Activated naive CD4-positive, alpha-beta T cell treated with anti-CD3 and anti-CD28 coated beads, Interleukin-2, amount 50 U/mL, for 24 hours (primary cell): ENCODE measurements at regions not wholly inside any gene's neighbourhood (a gene's known extent, or its start where the extent isn't known, plus 50 kb on each side); places are given as distances from the start of the nearest gene placed in this dataset.

ENCODE experiments used
- H3K27ac Mint-ChIP-seq: one replicate; pipeline ENCODE4 v1.8.0; 2021; ENCODE audit warnings: mild to moderate bottlenecking, mixed read lengths
- H3K27me3 Mint-ChIP-seq: one replicate; pipeline ENCODE4 v1.8.0; 2021; ENCODE audit warnings: mixed read lengths
- H3K36me3 Mint-ChIP-seq: one replicate; pipeline ENCODE4 v1.8.0; 2021; ENCODE audit warnings: mixed read lengths
- H3K4me1 Mint-ChIP-seq: one replicate; pipeline ENCODE4 v1.8.0; 2021; ENCODE audit warnings: mixed read lengths
- H3K4me3 Mint-ChIP-seq: one replicate; pipeline ENCODE4 v1.8.0; 2021; ENCODE audit warnings: mild to moderate bottlenecking, mixed read lengths
- H3K9me3 Mint-ChIP-seq: one replicate; pipeline ENCODE4 v1.8.0; 2021; ENCODE audit warnings: mixed read lengths

- Mint-ChIP-seq H3K36me3 (no peaks in the 10 kb centered on the region), H3K27me3 (peaks cover 10% of the 10 kb centered on the region), H3K9me3 (no peaks in the 10 kb centered on the region), H3K4me3 (no peak overlapping the region), H3K27ac (no peak overlapping the region), H3K4me1 (no peaks in the 10 kb centered on the region)
Observed at GRCh38 chr14:101072070-101072469, 168.5 kb upstream of the RTL1 start.

- H3K36me3 Mint-ChIP-seq = no peaks in the 10 kb centered on the region
- H3K4me3 Mint-ChIP-seq = no peak overlapping the region
- H3K27me3 Mint-ChIP-seq = peaks cover 10% of the 10 kb centered on the region
- no peaks in the 10 kb centered on the region for H3K9me3 Mint-ChIP-seq
- no peaks in the 10 kb centered on the region for H3K4me1 Mint-ChIP-seq
- no peak overlapping the region for H3K27ac Mint-ChIP-seq
Observed at GRCh38 chr14:101072531-101072930, 169.0 kb upstream of the RTL1 start.

DNA sequence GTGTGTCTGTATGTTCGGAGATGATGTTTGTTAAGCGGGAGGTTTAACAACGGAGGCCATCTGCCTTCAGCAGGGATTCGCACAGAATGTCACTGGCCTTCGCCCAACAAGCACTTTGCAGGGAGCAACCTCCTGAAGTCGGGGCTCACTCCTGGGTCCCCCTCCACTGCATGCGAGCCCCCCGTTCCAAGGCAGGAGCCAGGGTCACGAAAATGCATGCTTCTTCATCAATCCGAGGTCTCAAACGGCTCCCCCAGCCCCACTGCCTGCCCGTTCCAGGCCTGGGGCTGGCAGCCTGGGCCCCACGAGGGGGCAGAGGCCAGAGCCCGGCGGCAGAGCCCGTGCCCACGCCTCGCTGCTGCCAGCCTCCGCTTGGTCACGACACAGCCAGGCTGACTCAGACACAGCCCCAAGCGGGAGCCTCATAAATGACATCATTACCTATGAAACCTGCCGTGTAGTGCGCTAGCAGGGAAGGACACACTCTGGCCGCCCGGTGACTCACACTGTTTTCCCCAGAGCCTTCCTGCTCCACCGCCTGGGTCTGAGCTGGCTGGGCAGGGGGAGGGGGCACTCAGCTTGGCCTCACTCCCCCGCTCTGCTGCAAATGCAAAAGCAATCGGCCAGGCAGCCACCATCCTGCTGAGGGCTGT lies 169.5 kb upstream of the RTL1 start:
- Mint-ChIP-seq H3K9me3 (no peaks in the 10 kb centered on the region), H3K27ac (no peak overlapping the region), H3K4me3 (no peak overlapping the region), H3K4me1 (no peaks in the 10 kb centered on the region), H3K36me3 (no peaks in the 10 kb centered on the region), H3K27me3 (peaks cover 13% of the 10 kb centered on the region)

DNA sequence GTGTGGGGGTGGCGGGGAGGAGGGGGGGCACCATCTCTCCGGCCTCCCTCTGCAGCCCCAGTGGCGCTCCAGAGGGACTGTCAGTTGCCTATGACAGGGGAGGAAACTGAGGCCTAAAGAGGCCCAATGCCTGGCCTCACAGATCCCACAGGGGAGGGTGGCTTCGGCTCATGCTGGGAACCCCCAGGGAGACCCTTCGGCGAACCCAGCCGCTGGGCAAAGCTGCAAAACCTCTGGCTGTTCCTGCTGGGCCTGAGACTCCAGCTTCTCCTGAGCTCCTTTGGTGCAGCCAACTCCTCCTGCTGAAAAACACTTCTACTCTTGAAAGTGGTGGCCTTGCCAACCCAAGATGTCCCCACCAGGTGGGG lies 170.1 kb upstream of the RTL1 start:
- Mint-ChIP-seq H3K27me3 (peaks cover 18% of the 10 kb centered on the region), H3K27ac (no peak overlapping the region), H3K9me3 (no peaks in the 10 kb centered on the region), H3K4me1 (no peaks in the 10 kb centered on the region), H3K36me3 (no peaks in the 10 kb centered on the region), H3K4me3 (no peak overlapping the region)

GRCh38 chr14:101074196-101075024 lies 170.9 kb upstream of the RTL1 start:
- Mint-ChIP-seq H3K27ac (no peak overlapping the region), H3K4me3 (no peak overlapping the region), H3K36me3 (no peaks in the 10 kb centered on the region), H3K27me3 (peaks cover 18% of the 10 kb centered on the region), H3K4me1 (no peaks in the 10 kb centered on the region), H3K9me3 (no peaks in the 10 kb centered on the region)

GRCh38 chr14:101075025-101075800 lies 171.7 kb upstream of the RTL1 start:
- Mint-ChIP-seq H3K27ac (no peak overlapping the region), H3K9me3 (no peaks in the 10 kb centered on the region), H3K4me3 (no peak overlapping the region), H3K4me1 (no peaks in the 10 kb centered on the region), H3K27me3 (peaks cover 26% of the 10 kb centered on the region), H3K36me3 (no peaks in the 10 kb centered on the region)

- Mint-ChIP-seq H3K27ac (no peak overlapping the region), H3K36me3 (no peaks in the 10 kb centered on the region), H3K27me3 (peaks cover 32% of the 10 kb centered on the region), H3K4me3 (no peak overlapping the region), H3K9me3 (no peaks in the 10 kb centered on the region), H3K4me1 (no peaks in the 10 kb centered on the region)
Observed at GRCh38 chr14:101075801-101076413, 172.4 kb upstream of the RTL1 start.

DNA sequence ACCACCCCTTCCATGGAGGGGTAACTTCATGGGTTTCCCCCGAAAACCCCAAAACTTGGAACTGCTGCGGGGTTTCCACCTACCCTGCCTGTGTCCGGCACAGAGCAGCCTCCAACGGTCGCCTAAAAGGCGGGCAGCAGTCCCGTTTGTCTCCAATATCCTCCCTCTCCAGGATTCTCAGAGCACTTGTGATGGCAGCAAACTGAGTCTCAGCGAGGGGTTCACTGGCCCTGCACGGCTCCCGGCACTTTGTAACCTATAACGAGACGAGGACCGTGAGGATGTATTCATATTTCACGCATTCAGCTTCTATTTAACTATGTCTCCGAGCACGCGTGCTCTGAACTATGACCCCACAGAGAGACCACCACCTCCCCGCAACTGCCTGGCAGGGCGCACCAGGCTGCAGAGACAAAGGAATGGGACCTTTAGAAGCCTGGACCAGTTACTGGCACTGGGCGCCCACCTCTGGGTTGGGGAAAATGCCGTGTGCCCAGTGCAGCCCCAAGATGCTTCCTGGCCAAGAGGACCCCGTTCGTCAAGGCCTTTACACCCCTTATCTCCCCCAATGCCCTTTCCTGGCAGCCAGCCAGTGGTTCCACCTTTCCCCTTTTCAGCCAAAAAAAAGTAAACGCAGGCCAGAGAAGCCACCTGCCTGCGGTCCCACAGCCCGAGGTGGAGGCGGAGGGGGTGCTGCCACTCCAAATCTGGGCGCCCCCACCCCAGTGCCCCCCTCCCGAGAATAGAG lies 173.1 kb upstream of the RTL1 start:
- peaks cover 32% of the 10 kb centered on the region for H3K27me3 Mint-ChIP-seq
- H3K4me3 Mint-ChIP-seq = no peak overlapping the region
- no peaks in the 10 kb centered on the region for H3K36me3 Mint-ChIP-seq
- no peak overlapping the region for H3K27ac Mint-ChIP-seq
- H3K4me1 Mint-ChIP-seq = no peaks in the 10 kb centered on the region
- H3K9me3 Mint-ChIP-seq = no peaks in the 10 kb centered on the region

DNA sequence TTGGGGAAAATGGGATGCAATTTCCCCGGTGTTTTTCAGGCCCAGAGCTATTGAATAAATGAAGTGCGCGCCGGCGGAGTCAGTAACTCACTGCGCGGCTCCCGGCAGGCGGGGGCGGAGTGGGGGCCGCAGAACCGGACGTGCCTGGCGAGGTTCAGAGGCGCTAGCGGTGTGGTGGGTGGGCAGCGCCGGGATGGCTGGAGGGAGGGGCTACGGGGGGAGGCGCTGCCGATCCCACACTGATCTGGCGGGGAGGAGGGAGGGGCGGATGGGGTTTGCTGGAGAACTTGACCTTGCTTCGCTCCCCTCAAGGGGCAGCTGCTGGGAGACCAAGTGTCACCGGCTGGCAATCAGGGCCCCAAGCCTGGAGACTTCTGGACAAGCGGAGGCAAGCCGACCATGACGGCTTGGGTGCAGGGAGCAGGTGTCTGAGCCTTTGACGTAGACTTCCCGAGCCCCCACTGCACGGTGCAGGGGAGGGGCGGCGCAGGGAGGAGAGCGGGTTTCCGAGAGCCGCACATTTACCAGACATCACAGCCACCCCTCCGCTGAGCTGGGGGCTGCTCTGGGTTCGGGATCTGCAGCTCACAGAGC lies 174.1 kb upstream of the RTL1 start:
- Mint-ChIP-seq H3K9me3 (no peaks in the 10 kb centered on the region), H3K27me3 (peaks cover 34% of the 10 kb centered on the region), H3K4me1 (no peaks in the 10 kb centered on the region), H3K36me3 (no peaks in the 10 kb centered on the region), H3K4me3 (no peak overlapping the region), H3K27ac (no peak overlapping the region)

GRCh38 chr14:101078170-101078891 lies 174.8 kb upstream of the RTL1 start:
- Mint-ChIP-seq H3K4me1 (no peaks in the 10 kb centered on the region), H3K4me3 (no peak overlapping the region), H3K27me3 (peaks cover 34% of the 10 kb centered on the region), H3K27ac (no peak overlapping the region), H3K9me3 (no peaks in the 10 kb centered on the region), H3K36me3 (no peaks in the 10 kb centered on the region)

- no peaks in the 10 kb centered on the region for H3K4me1 Mint-ChIP-seq
- H3K27ac Mint-ChIP-seq = no peak overlapping the region
- no peaks in the 10 kb centered on the region for H3K36me3 Mint-ChIP-seq
- no peak overlapping the region for H3K4me3 Mint-ChIP-seq
- H3K9me3 Mint-ChIP-seq = no peaks in the 10 kb centered on the region
- peaks cover 34% of the 10 kb centered on the region for H3K27me3 Mint-ChIP-seq
Observed at GRCh38 chr14:101078892-101079221, 175.3 kb upstream of the RTL1 start.

GRCh38 chr14:101080922-101081593 lies 177.5 kb upstream of the RTL1 start:
- H3K9me3 Mint-ChIP-seq = peaks cover 3% of the 10 kb centered on the region
- no peaks in the 10 kb centered on the region for H3K36me3 Mint-ChIP-seq
- H3K4me3 Mint-ChIP-seq = no peak overlapping the region
- H3K27me3 Mint-ChIP-seq = peaks cover 34% of the 10 kb centered on the region
- H3K27ac Mint-ChIP-seq = no peak overlapping the region
- H3K4me1 Mint-ChIP-seq = no peaks in the 10 kb centered on the region

GRCh38 chr14:101082036-101082435 lies 178.5 kb upstream of the RTL1 start:
- peaks cover 33% of the 10 kb centered on the region for H3K27me3 Mint-ChIP-seq
- no peaks in the 10 kb centered on the region for H3K36me3 Mint-ChIP-seq
- peaks cover 8% of the 10 kb centered on the region for H3K9me3 Mint-ChIP-seq
- H3K4me1 Mint-ChIP-seq = no peaks in the 10 kb centered on the region
- no peak overlapping the region for H3K27ac Mint-ChIP-seq
- H3K4me3 Mint-ChIP-seq = no peak overlapping the region
